G401 (cell line): ENCODE measurements at regions not wholly inside any gene's neighbourhood (a gene's known extent, or its start where the extent isn't known, plus 50 kb on each side); places are given as distances from the start of the nearest gene placed in this dataset.
"Not testable (repeated sequence)": the region's sequence is repeated elsewhere in the genome, so short reads cannot be mapped to it uniquely, and the experiment has no call there.

ENCODE experiments used
- DNase-seq: peaks from one replicate; pipeline ENCODE4 v3.0.0-alpha.2; 2015; ENCODE audit warnings: low spot score
- in situ Hi-C: cut with HindIII; loops from 2 replicates; pipeline ENCODE4 v1.10.0; 2016; ENCODE audit warnings: low sequenced_read_pairs, mixed read lengths

DNA sequence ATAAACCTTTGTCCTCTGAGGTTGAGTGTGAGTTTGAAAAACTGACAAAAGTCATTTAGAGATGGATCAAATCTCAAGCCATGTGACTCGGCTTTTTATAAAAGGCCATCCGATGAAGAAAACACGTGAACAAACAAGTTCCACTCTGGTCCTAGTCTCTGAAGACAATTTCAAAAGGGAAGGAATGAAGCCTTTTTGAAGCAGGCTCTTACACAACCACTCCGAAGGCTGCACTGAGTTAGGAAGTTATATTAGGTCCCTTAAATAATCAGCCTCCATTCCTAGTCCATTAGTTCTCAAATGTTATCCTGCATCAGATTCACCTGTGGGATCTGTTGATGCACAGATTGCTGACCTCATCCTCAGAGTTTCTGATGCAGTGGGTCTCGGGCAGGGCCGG is 166.6 kb upstream of the HMHB1 start:
- in situ Hi-C loops, result no loop called here
- DNase-seq, result no peak

DNA sequence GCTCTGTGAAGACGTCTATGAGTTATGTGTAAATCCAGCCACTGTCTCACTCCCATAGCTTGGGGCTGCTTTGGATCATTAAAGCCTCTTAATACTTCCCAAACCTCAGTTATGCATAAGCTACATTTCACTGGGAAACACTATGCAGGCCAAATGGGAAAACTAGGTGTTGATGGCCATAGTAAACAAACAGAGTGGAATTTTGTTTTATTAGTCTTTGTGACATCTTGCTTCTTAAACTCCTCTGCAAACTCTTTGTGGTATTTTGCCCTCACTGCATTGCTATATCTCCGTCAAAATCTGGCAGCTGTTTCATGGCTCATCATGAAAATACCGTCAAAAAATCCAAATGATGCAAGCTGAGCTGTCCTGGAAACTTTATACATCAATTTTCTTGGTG is 167.2 kb upstream of the HMHB1 start:
- in situ Hi-C loops, result no loop called here
- DNase-seq, result no peak

GRCh38 chr5:143642791-143643190 is 169.2 kb upstream of the HMHB1 start:
- no peak for DNase-seq

DNA sequence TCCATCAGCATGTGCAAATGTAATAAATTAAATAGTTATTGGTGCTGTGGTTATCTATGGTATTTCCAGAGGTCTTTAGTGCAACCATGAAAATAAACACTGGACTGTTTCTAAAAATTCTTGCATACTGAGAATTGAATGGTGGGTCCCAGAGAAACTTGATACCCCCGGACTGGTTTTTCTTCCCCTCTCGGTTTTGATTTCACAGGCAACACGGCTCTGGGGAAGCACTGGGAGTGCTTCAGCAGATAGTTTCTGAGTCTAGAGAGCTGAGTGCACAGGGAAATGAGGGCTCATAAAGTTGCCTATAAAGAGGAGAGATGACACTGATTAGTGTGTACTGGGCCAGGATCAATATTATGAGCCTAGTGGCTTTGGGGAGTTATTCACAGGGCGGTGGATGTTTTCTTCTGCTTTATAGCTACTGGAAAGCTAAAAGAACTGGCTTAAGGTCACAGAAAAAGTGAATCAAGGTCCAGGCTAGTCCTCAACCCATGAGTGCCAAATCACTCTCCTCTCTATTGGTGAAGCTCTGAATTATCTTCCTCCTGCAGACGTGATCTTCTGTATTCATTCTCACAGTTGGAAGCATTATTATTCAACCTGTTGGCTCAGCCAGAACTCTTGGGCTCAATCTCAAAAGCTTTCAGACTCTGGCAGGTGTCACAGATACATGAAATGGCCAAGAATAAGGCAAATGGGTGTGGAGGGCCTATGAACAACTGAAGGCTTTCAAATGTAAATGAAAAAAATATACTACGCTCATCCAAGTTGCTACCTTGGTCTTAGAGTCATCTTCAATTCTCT is 170.2 kb upstream of the HMHB1 start:
- in situ Hi-C loops, result no loop called here
- no peak for DNase-seq

More at GRCh38 chr5:143642791-143643190, 169.2 kb upstream of the HMHB1 start:
- in situ Hi-C loops, result no loop called here

DNA sequence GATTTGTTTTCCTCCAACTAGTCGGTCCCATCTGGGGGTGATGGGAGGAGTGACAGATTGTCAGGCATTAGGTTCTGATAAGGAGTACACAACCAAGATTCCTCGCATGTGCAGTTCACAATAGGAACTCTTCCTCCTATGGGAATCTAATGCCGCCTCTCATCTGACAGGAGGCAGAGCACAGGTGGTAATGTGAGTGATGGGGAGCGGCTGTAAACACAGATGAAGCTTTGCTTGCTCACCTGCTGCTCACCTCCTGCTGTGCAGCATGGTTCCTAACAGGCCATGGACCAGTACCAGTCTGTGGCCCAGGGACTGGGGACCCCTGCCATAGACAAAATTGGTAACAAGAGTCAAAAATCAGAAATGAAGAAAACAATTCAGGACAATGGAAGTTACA is 173.3 kb upstream of the HMHB1 start:
- no peak for DNase-seq
- in situ Hi-C loops, result no loop called here

DNA sequence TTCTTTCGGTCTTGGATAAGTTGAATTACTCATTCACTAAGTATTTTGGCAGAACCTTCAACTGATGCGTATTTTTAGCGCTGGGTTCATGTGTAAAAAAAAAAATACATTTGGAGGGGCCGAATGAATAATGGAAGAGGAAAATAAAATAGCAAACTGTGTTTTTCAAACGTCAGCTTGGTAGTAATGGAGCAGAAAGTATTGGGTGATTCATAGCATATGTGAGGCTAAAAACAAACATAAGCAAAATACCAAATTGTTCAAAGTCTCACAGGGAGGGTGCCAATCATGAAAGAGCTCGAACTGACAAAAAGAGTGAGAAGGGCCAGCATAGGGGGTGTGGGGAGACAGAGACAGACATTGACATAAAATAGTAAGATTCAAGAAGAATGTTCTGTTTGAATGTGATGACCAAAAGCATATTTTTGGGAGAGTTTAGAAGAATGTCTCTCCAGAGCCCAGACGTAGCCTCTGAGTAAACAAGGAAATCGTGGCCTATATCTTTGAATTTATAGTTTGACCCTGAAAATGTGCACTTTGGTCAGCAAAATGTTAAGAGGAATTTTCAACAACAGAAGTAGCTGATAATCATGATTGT is 174.9 kb upstream of the HMHB1 start:
- no peak for DNase-seq
- in situ Hi-C loops, result no loop called here

DNA sequence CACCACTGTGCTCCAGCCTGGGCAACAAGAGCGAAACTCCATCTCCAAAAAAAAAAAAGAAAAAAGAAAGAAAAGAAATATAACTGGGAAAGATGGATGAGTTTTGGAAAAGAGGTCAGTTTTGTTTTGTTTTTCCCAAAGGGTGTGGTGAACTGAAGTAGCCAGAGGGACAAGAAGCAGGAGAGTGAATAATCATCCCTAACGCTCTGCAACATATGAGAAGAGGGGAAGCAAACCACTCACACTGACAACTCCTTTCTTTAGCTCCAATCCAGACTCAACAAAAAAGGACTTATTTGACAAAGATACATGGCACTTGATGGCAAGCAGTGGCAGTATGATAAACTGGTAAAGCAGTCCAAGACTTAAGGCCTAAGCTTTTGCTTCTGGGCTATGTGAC is 176.1 kb upstream of the HMHB1 start:
- in situ Hi-C loops, result no loop called here
- DNase-seq, result no peak

DNA sequence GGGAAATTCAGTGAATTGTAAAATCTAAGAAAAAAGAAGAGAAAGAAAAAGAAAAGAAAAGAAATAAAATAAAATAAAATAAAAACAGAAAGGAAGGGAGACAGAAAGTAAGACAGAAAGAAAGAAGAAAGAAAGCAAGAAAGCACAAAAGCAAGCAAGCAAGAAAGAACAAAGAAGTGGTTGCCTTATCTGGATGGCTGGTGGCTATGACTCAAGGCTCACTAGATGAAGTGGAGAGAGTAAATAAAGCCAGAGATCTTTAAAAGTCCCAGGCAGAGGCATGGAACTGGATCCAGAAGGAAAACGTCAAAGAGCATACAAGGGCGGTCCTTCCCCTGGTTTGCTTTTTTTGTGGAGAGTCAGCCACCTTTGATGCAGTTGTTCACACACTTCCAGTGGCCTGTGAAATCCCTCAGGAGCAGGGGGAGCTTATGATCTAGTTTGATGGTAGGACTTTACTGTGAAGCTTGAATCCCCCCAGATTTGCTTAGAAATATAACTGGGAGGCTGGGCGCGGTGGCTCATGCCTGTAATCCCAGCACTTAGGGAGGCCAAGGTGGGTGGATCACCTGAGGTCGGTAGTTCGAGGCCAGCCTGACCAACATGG is 176.7 kb upstream of the HMHB1 start:
- DNase-seq, result no peak
- in situ Hi-C loops, result no loop called here

GRCh38 chr5:143634689-143635088 is 177.3 kb upstream of the HMHB1 start:
- no peak for DNase-seq
- in situ Hi-C loops, result no loop called here

GRCh38 chr5:143629871-143630659 is 181.9 kb upstream of the HMHB1 start:
- in situ Hi-C loops, result no loop called here
- no peak for DNase-seq

GRCh38 chr5:143625048-143625447 is 186.9 kb upstream of the HMHB1 start:
- in situ Hi-C loops, DNase-seq: not testable (repeated sequence)

- in situ Hi-C loops, result no loop called here
- DNase-seq, result no peak
These were observed 187.5 kb upstream of the HMHB1 start for GRCh38 chr5:143624465-143624864.

DNA sequence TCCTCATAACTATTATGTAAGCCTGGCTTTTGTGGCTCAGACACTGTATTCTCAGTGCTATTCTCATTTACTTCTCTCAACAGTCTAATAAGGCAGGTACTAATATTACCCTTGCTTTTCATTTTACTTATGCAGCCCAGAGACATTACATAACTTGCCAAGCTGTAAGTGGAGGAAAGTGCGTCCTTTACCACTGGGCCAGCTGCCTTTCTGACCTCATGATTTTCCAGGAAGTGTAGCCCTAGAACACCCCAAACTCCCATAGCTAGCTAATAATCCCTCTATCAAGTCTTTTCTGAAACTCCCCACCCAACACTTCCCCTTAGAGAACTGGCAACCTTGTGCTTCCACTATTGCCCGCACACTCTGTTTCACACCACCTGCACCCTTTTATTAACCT is 192.9 kb upstream of the HMHB1 start:
- in situ Hi-C loops, result no loop called here
- DNase-seq, result no peak

DNA sequence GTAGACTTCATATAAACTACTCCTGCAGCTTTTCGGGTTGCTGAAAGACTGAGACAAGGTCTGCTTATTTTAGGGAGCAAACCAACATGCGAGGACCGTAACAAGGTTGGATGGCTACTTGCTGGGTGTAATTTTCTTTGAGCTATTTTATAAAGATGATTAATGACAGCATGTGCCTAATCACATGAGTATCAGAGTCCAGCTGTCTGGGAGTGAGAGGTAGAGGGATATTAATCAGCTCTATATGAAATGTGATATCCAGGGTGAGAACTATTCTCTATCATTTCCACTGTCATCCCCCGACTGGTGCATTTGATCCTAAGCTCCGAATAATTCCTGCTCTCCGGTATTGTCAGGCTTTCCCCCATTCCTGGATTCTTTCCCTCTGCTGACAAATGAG is 193.8 kb upstream of the HMHB1 start:
- in situ Hi-C loops, result no loop called here

DNA sequence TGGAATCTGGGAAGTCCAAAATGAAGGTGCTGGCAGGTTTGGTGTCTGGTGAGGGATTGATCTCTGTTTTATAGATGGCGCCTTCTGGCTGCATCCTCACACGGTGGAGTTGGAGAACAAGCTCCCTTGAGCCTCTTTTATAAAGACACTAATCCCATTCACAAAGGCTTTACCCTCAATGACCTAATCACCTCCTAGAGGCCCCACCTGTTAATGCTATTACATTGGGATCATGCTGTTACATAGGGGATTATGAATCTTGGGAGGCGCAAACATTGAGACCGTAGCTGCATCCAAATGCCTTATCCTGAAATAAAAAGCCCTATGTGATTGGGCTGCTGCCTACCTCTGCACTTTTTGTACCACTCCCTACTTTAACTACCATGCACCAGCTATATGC is 197.1 kb upstream of the HMHB1 start:
- DNase-seq, result no peak
- in situ Hi-C loops, result no loop called here

More for the DNA sequence above, 193.8 kb upstream of the HMHB1 start:
- DNase-seq, result no peak

DNA sequence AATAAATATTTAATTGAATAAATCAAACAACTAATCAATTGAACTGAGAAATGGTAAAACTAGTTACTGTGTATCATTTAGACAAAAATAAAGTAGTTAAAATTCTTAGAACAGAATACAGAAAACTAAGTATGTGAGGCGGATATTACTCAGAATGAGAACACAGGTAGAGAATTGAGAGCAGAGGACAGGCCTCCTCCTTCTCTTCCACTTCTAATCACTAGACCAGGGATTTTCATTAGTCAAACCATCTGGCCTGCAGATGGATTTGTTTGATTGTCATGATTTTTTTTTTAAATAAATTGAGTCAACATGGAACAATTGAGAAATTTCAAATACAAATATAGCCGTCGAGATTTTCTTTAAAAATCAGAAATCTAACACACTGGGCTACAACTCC is 198.6 kb upstream of the HMHB1 start:
- in situ Hi-C loops, result no loop called here
- no peak for DNase-seq

GRCh38 chr5:143610946-143611345 is 201.0 kb upstream of the HMHB1 start:
- in situ Hi-C loops, result no loop called here
- DNase-seq, result no peak

DNA sequence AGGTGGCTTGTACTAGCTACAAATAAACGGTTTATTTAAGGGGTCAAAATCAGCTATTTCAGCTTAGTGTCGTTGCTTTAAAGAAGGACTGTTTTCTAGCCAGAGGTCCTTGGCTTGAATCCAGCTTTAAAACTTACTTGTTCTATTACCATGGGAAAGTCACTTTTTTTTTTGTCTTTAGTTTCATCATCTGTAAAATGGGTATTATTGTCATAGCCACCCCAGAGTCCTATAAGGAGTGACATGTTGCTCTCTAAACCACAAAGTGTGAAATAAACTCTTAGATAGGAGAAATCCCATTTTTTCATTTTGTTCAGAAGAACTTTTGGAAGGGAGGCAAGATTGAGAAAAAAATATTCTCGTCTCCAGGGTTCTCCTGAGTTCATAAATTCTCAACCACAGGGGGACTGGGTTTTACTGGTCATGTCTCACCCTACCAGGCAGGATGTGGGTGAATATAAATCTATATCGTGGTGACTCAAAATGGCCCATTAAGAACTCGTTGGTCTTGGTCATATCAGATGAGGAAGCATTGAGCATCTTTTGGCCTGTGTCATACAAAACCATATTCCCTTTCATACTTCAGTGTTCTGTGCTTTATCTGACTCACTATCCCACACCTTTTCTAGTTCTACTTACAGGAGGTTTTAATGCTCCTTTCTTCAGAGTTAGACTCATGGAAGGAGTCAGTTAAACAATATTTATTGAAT is 202.7 kb upstream of the NR3C1 start:
- no peak for DNase-seq
- in situ Hi-C loops, result no loop called here

- DNase-seq, result no peak
- in situ Hi-C loops, result no loop called here
These were observed 202.0 kb upstream of the NR3C1 start for GRCh38 chr5:143605403-143606005.
